ENCODE measurements at regions not wholly inside any gene's neighbourhood (a gene's known extent, or its start where the extent isn't known, plus 50 kb on each side); places are given as distances from the start of the nearest gene placed in this dataset.

DNA sequence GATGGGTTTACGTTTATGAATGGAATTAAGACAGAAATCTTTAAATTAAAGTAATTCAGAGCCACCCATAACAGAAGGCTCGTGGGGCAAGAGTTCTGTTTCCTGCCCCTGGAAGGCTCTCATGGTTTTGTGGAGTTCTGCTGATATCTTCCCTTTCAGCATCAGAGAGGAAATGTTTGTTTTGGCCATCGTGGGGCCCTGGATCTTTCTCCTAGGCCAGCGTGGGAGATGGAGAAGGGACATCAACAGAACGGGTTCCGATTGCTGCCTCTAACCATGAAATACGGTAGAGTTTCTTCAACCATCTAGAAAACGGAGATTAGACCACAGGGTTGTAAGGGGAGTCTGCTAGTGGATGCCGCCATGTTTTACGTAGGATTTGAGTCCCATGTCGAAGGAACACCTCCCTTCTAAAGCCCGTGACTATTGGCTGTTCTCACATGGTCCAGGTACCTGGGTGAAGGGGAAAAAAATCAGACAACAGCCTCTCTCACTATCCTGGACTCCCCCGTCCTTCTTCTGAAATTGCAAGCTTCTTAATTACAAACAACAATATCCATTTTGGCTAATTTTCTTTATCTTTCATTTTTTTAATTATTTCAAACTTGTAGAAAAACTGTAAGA lies 169.1 kb upstream of the CELF2 start:
- 89% methylated on average over 13 of the region's 13 CpGs for WGBS (ENCODE audit: insufficient coverage)
- no peaks in the 10 kb centered on the region for H3K9me3 Mint-ChIP-seq
- no peaks in the 10 kb centered on the region for H3K27me3 ChIP-seq (ENCODE audit: control insufficient read depth, insufficient read depth, low read length)
- H3K27ac ChIP-seq (ENCODE audit: low read length): no peak overlapping the region
- TF ChIP-seq, protein P1, sequence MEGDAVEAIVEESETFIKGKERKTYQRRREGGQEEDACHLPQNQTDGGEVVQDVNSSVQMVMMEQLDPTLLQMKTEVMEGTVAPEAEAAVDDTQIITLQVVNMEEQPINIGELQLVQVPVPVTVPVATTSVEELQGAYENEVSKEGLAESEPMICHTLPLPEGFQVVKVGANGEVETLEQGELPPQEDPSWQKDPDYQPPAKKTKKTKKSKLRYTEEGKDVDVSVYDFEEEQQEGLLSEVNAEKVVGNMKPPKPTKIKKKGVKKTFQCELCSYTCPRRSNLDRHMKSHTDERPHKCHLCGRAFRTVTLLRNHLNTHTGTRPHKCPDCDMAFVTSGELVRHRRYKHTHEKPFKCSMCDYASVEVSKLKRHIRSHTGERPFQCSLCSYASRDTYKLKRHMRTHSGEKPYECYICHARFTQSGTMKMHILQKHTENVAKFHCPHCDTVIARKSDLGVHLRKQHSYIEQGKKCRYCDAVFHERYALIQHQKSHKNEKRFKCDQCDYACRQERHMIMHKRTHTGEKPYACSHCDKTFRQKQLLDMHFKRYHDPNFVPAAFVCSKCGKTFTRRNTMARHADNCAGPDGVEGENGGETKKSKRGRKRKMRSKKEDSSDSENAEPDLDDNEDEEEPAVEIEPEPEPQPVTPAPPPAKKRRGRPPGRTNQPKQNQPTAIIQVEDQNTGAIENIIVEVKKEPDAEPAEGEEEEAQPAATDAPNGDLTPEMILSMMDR (IDR thresholded peaks at IDR 0.05): no peak
- H3K36me3 Mint-ChIP-seq: peaks cover 2% of the 10 kb centered on the region
- H3K27me3 Mint-ChIP-seq (ENCODE audit: low read depth in 2 of 2): peaks cover 10 to 44% of the 10 kb centered on the region in 2 donors
- DNase-seq (no peak), ATAC-seq (no peak)
- H3K4me3 Mint-ChIP-seq: no peak overlapping the region
- H3K4me1 ChIP-seq (ENCODE audit: control insufficient read depth, insufficient read depth, low read length): no peaks in the 10 kb centered on the region
- H3K9me3 ChIP-seq (ENCODE audit: control insufficient read depth, insufficient read depth, low read length): no peaks in the 10 kb centered on the region
- no peak overlapping the region for H3K4me3 ChIP-seq (ENCODE audit: low read length)
- H3K36me3 ChIP-seq (ENCODE audit: control insufficient read depth, insufficient read depth, low read length): no peaks in the 10 kb centered on the region
- no peak overlapping the region for H3K27ac Mint-ChIP-seq
- no peaks in the 10 kb centered on the region for H3K4me1 Mint-ChIP-seq
- intact Hi-C loops (cut with micrococcal nuclease): no loop called here

DNA sequence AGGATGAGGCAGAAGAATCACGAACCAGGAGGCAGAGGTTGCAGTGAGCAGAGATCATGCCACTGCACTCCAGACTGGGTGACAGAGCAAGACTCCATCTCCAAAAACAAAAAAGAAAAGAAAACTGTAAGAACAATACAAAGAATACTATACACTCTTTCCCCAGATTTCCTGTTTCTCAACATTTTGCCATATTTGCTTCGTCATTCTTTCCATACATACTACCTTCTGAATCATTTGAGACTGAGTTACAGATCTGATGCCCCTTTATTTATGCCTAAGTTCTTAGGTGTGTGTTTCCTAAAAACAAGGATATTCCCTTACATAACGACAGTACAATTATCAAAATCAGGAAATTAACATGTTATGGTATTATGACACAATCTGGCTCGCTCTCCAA lies 168.4 kb upstream of the CELF2 start:
- Mint-ChIP-seq H3K36me3 (no peaks in the 10 kb centered on the region), H3K27me3 (ENCODE audit: low read depth in 2 of 2) (peaks cover 6 to 42% of the 10 kb centered on the region in 2 donors), H3K27ac (no peak overlapping the region), H3K4me1 (no peaks in the 10 kb centered on the region), H3K4me3 (no peak overlapping the region), H3K9me3 (no peaks in the 10 kb centered on the region)
- intact Hi-C loops (cut with micrococcal nuclease): no loop called here
- DNase-seq (no peak), ATAC-seq (no peak)
- H3K4me3 ChIP-seq (ENCODE audit: low read length): no peak overlapping the region
- no peaks in the 10 kb centered on the region for H3K9me3 ChIP-seq (ENCODE audit: control insufficient read depth, insufficient read depth, low read length)
- no peaks in the 10 kb centered on the region for H3K27me3 ChIP-seq (ENCODE audit: control insufficient read depth, insufficient read depth, low read length)
- H3K4me1 ChIP-seq (ENCODE audit: control insufficient read depth, insufficient read depth, low read length): no peaks in the 10 kb centered on the region
- TF ChIP-seq, protein P1 (IDR thresholded peaks at IDR 0.05): no peak
- no peaks in the 10 kb centered on the region for H3K36me3 ChIP-seq (ENCODE audit: control insufficient read depth, insufficient read depth, low read length)
- WGBS (ENCODE audit: insufficient coverage): 84% methylated on average over 3 of the region's 4 CpGs
- H3K27ac ChIP-seq (ENCODE audit: low read length): no peak overlapping the region

DNA sequence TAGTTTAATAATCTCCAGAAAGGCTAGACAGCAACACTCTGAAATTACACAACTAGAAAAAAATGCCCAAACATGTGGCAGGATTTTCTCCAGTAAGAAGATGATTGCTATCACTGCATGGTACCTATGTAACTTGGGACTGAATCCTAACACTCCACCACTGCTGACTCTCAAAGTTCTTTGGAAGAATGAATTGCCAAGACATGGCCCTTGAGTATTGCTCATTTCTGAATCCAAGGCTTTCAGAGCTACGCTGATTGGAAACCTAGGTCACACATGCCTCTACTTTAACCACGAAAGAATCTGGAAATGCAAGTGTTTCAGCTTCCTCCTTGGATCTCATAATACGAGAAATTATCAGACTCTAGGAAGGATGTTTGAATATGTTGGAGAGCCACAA lies 167.5 kb upstream of the CELF2 start:
- ATAC-seq (no peak), DNase-seq (no peak)
- Mint-ChIP-seq H3K27ac (no peak overlapping the region), H3K36me3 (no peaks in the 10 kb centered on the region), H3K27me3 (ENCODE audit: low read depth in 2 of 2) (peaks cover 6 to 39% of the 10 kb centered on the region in 2 donors), H3K9me3 (no peaks in the 10 kb centered on the region), H3K4me1 (peaks cover 3 to 5% of the 10 kb centered on the region in 2 donors), H3K4me3 (no peak overlapping the region)
- TF ChIP-seq, protein P1 (IDR thresholded peaks at IDR 0.05): no peak
- WGBS (ENCODE audit: insufficient coverage): 80% methylated on average over 2 of the region's 3 CpGs
- Histone ChIP-seq H3K4me1 (ENCODE audit: control insufficient read depth, insufficient read depth, low read length) (peaks cover 6% of the 10 kb centered on the region), H3K36me3 (ENCODE audit: control insufficient read depth, insufficient read depth, low read length) (no peaks in the 10 kb centered on the region), H3K4me3 (ENCODE audit: low read length) (no peak overlapping the region), H3K27me3 (ENCODE audit: control insufficient read depth, insufficient read depth, low read length) (no peaks in the 10 kb centered on the region), H3K27ac (ENCODE audit: low read length) (no peak overlapping the region), H3K9me3 (ENCODE audit: control insufficient read depth, insufficient read depth, low read length) (no peaks in the 10 kb centered on the region)
- intact Hi-C loops (cut with micrococcal nuclease): no loop called here

DNA sequence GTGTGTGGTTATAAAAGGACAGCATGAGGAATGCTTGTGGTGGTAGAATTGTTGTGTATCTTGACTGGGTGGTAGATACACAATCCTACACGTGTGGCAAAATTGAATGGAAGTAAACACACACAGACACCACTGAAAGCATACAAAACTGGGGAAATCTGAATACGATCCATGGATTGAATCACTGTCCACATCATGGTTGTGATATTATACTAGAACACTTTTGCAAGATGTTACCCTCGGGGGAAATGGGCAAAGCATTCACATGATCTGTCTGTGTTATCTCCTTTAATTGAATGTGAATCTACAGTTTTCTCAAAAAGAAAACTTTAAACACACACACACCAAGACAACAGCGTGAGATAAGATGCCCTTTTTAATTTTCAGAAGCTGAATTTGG lies 165.2 kb upstream of the CELF2 start:
- Histone ChIP-seq H3K4me3 (ENCODE audit: low read length) (no peak overlapping the region), H3K4me1 (ENCODE audit: control insufficient read depth, insufficient read depth, low read length) (peaks cover 7% of the 10 kb centered on the region), H3K27me3 (ENCODE audit: control insufficient read depth, insufficient read depth, low read length) (no peaks in the 10 kb centered on the region), H3K9me3 (ENCODE audit: control insufficient read depth, insufficient read depth, low read length) (no peaks in the 10 kb centered on the region), H3K36me3 (ENCODE audit: control insufficient read depth, insufficient read depth, low read length) (no peaks in the 10 kb centered on the region), H3K27ac (ENCODE audit: low read length) (no peak overlapping the region)
- DNase-seq (no peak), ATAC-seq (no peak)
- H3K9me3 Mint-ChIP-seq: no peaks in the 10 kb centered on the region
- H3K36me3 Mint-ChIP-seq: no peaks in the 10 kb centered on the region
- peaks cover 6 to 35% of the 10 kb centered on the region in 2 donors for H3K27me3 Mint-ChIP-seq (ENCODE audit: low read depth in 2 of 2)
- intact Hi-C loops (cut with micrococcal nuclease): no loop called here
- 76% methylated on average over 2 of the region's 4 CpGs for whole genome bisulfite sequencing (ENCODE audit: insufficient coverage)
- TF ChIP-seq, protein P1 (IDR thresholded peaks at IDR 0.05): no peak
- no peak overlapping the region for H3K4me3 Mint-ChIP-seq
- H3K27ac Mint-ChIP-seq: no peak overlapping the region
- peaks cover 6% of the 10 kb centered on the region in 2 donors for H3K4me1 Mint-ChIP-seq
